ENCODE measurements at regions not wholly inside any gene's neighbourhood (a gene's known extent, or its start where the extent isn't known, plus 50 kb on each side); places are given as distances from the start of the nearest gene placed in this dataset.

- Histone ChIP-seq H3K27ac (ENCODE audit: low read length) (no peak overlapping the region), H3K9me3 (ENCODE audit: control insufficient read depth, low read depth, low read length) (peaks cover 7% of the 10 kb centered on the region)
Observed at GRCh38 chr13:75025956-75026355, 456.0 kb downstream of the TBC1D4 start.

GRCh38 chr13:75024602-75025001 is 457.4 kb downstream of the TBC1D4 start:
- Histone ChIP-seq H3K4me3 (ENCODE audit: low read length) (no peak overlapping the region), H3K27ac (ENCODE audit: low read length) (no peak overlapping the region), H3K9ac (ENCODE audit: low read length) (no peak overlapping the region), H3K9me3 (ENCODE audit: control insufficient read depth, low read depth, low read length) (peaks cover 3% of the 10 kb centered on the region), H3K27me3 (ENCODE audit: control insufficient read depth, insufficient read depth, low read length) (no peaks in the 10 kb centered on the region), H3K36me3 (ENCODE audit: control insufficient read depth, low read depth, low read length) (no peaks in the 10 kb centered on the region), H3K4me1 (ENCODE audit: control insufficient read depth, low read depth, low read length) (no peaks in the 10 kb centered on the region)

More at GRCh38 chr13:75025956-75026355, 456.0 kb downstream of the TBC1D4 start:
- no peak overlapping the region for H3K4me3 ChIP-seq (ENCODE audit: low read length)
- H3K4me1 ChIP-seq (ENCODE audit: control insufficient read depth, low read depth, low read length): no peaks in the 10 kb centered on the region
- H3K36me3 ChIP-seq (ENCODE audit: control insufficient read depth, low read depth, low read length): no peaks in the 10 kb centered on the region
- H3K9ac ChIP-seq (ENCODE audit: low read length): no peak overlapping the region
- no peaks in the 10 kb centered on the region for H3K27me3 ChIP-seq (ENCODE audit: control insufficient read depth, insufficient read depth, low read length)

GRCh38 chr13:75023609-75024008 is 458.4 kb downstream of the TBC1D4 start:
- Histone ChIP-seq H3K4me3 (ENCODE audit: low read length) (no peak overlapping the region), H3K9ac (ENCODE audit: low read length) (no peak overlapping the region), H3K4me1 (ENCODE audit: control insufficient read depth, low read depth, low read length) (no peaks in the 10 kb centered on the region), H3K9me3 (ENCODE audit: control insufficient read depth, low read depth, low read length) (no peaks in the 10 kb centered on the region), H3K27me3 (ENCODE audit: control insufficient read depth, insufficient read depth, low read length) (no peaks in the 10 kb centered on the region), H3K27ac (ENCODE audit: low read length) (no peak overlapping the region), H3K36me3 (ENCODE audit: control insufficient read depth, low read depth, low read length) (no peaks in the 10 kb centered on the region)

GRCh38 chr13:75021151-75021550 is 460.8 kb downstream of the TBC1D4 start:
- Histone ChIP-seq H3K4me1 (ENCODE audit: control insufficient read depth, low read depth, low read length) (no peaks in the 10 kb centered on the region), H3K36me3 (ENCODE audit: control insufficient read depth, low read depth, low read length) (no peaks in the 10 kb centered on the region), H3K4me3 (ENCODE audit: low read length) (no peak overlapping the region), H3K9ac (ENCODE audit: low read length) (no peak overlapping the region), H3K27me3 (ENCODE audit: control insufficient read depth, insufficient read depth, low read length) (no peaks in the 10 kb centered on the region), H3K9me3 (ENCODE audit: control insufficient read depth, low read depth, low read length) (no peaks in the 10 kb centered on the region), H3K27ac (ENCODE audit: low read length) (no peak overlapping the region)

- Histone ChIP-seq H3K36me3 (ENCODE audit: control insufficient read depth, low read depth, low read length) (no peaks in the 10 kb centered on the region), H3K4me1 (ENCODE audit: control insufficient read depth, low read depth, low read length) (no peaks in the 10 kb centered on the region), H3K27ac (ENCODE audit: low read length) (no peak overlapping the region), H3K9me3 (ENCODE audit: control insufficient read depth, low read depth, low read length) (no peaks in the 10 kb centered on the region), H3K9ac (ENCODE audit: low read length) (no peak overlapping the region), H3K27me3 (ENCODE audit: control insufficient read depth, insufficient read depth, low read length) (no peaks in the 10 kb centered on the region), H3K4me3 (ENCODE audit: low read length) (no peak overlapping the region)
Observed at GRCh38 chr13:75016225-75016624, 465.7 kb downstream of the TBC1D4 start.

GRCh38 chr13:75013818-75014217 is 468.2 kb downstream of the TBC1D4 start:
- no peaks in the 10 kb centered on the region for H3K4me1 ChIP-seq (ENCODE audit: control insufficient read depth, low read depth, low read length)
- H3K27me3 ChIP-seq (ENCODE audit: control insufficient read depth, insufficient read depth, low read length): no peaks in the 10 kb centered on the region
- H3K36me3 ChIP-seq (ENCODE audit: control insufficient read depth, low read depth, low read length): no peaks in the 10 kb centered on the region
- H3K4me3 ChIP-seq (ENCODE audit: low read length): no peak overlapping the region
- no peak overlapping the region for H3K9ac ChIP-seq (ENCODE audit: low read length)
- H3K9me3 ChIP-seq (ENCODE audit: control insufficient read depth, low read depth, low read length): no peaks in the 10 kb centered on the region
- no peak overlapping the region for H3K27ac ChIP-seq (ENCODE audit: low read length)

- no peaks in the 10 kb centered on the region for H3K4me1 ChIP-seq (ENCODE audit: control insufficient read depth, low read depth, low read length)
- no peak overlapping the region for H3K27ac ChIP-seq (ENCODE audit: low read length)
- no peaks in the 10 kb centered on the region for H3K27me3 ChIP-seq (ENCODE audit: control insufficient read depth, insufficient read depth, low read length)
- H3K9me3 ChIP-seq (ENCODE audit: control insufficient read depth, low read depth, low read length): no peaks in the 10 kb centered on the region
- H3K4me3 ChIP-seq (ENCODE audit: low read length): no peak overlapping the region
- H3K36me3 ChIP-seq (ENCODE audit: control insufficient read depth, low read depth, low read length): no peaks in the 10 kb centered on the region
- no peak overlapping the region for H3K9ac ChIP-seq (ENCODE audit: low read length)
Observed at GRCh38 chr13:75010941-75011340, 471.0 kb downstream of the TBC1D4 start.

GRCh38 chr13:75008926-75009325 is 473.0 kb downstream of the TBC1D4 start:
- Histone ChIP-seq H3K9me3 (ENCODE audit: control insufficient read depth, low read depth, low read length) (no peaks in the 10 kb centered on the region), H3K27me3 (ENCODE audit: control insufficient read depth, insufficient read depth, low read length) (no peaks in the 10 kb centered on the region), H3K27ac (ENCODE audit: low read length) (no peak overlapping the region), H3K9ac (ENCODE audit: low read length) (no peak overlapping the region), H3K4me1 (ENCODE audit: control insufficient read depth, low read depth, low read length) (no peaks in the 10 kb centered on the region), H3K4me3 (ENCODE audit: low read length) (no peak overlapping the region), H3K36me3 (ENCODE audit: control insufficient read depth, low read depth, low read length) (no peaks in the 10 kb centered on the region)

- Histone ChIP-seq H3K9ac (ENCODE audit: low read length) (no peak overlapping the region), H3K4me1 (ENCODE audit: control insufficient read depth, low read depth, low read length) (no peaks in the 10 kb centered on the region), H3K4me3 (ENCODE audit: low read length) (no peak overlapping the region), H3K27ac (ENCODE audit: low read length) (no peak overlapping the region), H3K36me3 (ENCODE audit: control insufficient read depth, low read depth, low read length) (no peaks in the 10 kb centered on the region), H3K27me3 (ENCODE audit: control insufficient read depth, insufficient read depth, low read length) (no peaks in the 10 kb centered on the region), H3K9me3 (ENCODE audit: control insufficient read depth, low read depth, low read length) (no peaks in the 10 kb centered on the region)
Observed at GRCh38 chr13:74990992-74991391, 491.0 kb downstream of the TBC1D4 start.

GRCh38 chr13:74987124-74987690 is 494.8 kb downstream of the TBC1D4 start:
- no peaks in the 10 kb centered on the region for H3K4me1 ChIP-seq (ENCODE audit: control insufficient read depth, low read depth, low read length)
- no peaks in the 10 kb centered on the region for H3K36me3 ChIP-seq (ENCODE audit: control insufficient read depth, low read depth, low read length)
- no peak overlapping the region for H3K9ac ChIP-seq (ENCODE audit: low read length)
- no peak overlapping the region for H3K4me3 ChIP-seq (ENCODE audit: low read length)
- no peaks in the 10 kb centered on the region for H3K27me3 ChIP-seq (ENCODE audit: control insufficient read depth, insufficient read depth, low read length)
- H3K27ac ChIP-seq (ENCODE audit: low read length): no peak overlapping the region
- no peaks in the 10 kb centered on the region for H3K9me3 ChIP-seq (ENCODE audit: control insufficient read depth, low read depth, low read length)

- Histone ChIP-seq H3K4me1 (ENCODE audit: control insufficient read depth, low read depth, low read length) (no peaks in the 10 kb centered on the region), H3K36me3 (ENCODE audit: control insufficient read depth, low read depth, low read length) (no peaks in the 10 kb centered on the region), H3K27ac (ENCODE audit: low read length) (no peak overlapping the region), H3K4me3 (ENCODE audit: low read length) (no peak overlapping the region), H3K27me3 (ENCODE audit: control insufficient read depth, insufficient read depth, low read length) (no peaks in the 10 kb centered on the region), H3K9me3 (ENCODE audit: control insufficient read depth, low read depth, low read length) (no peaks in the 10 kb centered on the region), H3K9ac (ENCODE audit: low read length) (no peak overlapping the region)
Observed at GRCh38 chr13:74986609-74987008, 495.4 kb downstream of the TBC1D4 start.

GRCh38 chr13:74979703-74980102 is 502.3 kb downstream of the TBC1D4 start:
- H3K27ac ChIP-seq (ENCODE audit: low read length): no peak overlapping the region
- no peaks in the 10 kb centered on the region for H3K27me3 ChIP-seq (ENCODE audit: control insufficient read depth, insufficient read depth, low read length)
- H3K9me3 ChIP-seq (ENCODE audit: control insufficient read depth, low read depth, low read length): no peaks in the 10 kb centered on the region
- no peaks in the 10 kb centered on the region for H3K36me3 ChIP-seq (ENCODE audit: control insufficient read depth, low read depth, low read length)
- no peak overlapping the region for H3K9ac ChIP-seq (ENCODE audit: low read length)
- no peak overlapping the region for H3K4me3 ChIP-seq (ENCODE audit: low read length)
- H3K4me1 ChIP-seq (ENCODE audit: control insufficient read depth, low read depth, low read length): peaks cover 7% of the 10 kb centered on the region

Measured in iPS-18a (cell line).